HG03558 (cell line): ENCODE measurements at regions not wholly inside any gene's neighbourhood (a gene's known extent, or its start where the extent isn't known, plus 50 kb on each side); places are given as distances from the start of the nearest gene placed in this dataset.
"Not testable (repeated sequence)": the region's sequence is repeated elsewhere in the genome, so short reads cannot be mapped to it uniquely, and the experiment has no call there.

Experiments used
- ATAC-seq: cut with Tn5 transposase; IDR thresholded peaks from one replicate; pipeline ENCODE4 v1.9.1; 2021; ENCODE audit warnings: moderate number of reproducible peaks; ENCODE audit not compliant: unreplicated experiment; ENCODE audit errors: extremely low read depth

GRCh38 chrX:87914726-87915125 lies 397.1 kb downstream of the KLHL4 start:
- no peak for ATAC-seq

GRCh38 chrX:87924619-87925018 lies 407.0 kb downstream of the KLHL4 start:
- no peak for ATAC-seq

DNA sequence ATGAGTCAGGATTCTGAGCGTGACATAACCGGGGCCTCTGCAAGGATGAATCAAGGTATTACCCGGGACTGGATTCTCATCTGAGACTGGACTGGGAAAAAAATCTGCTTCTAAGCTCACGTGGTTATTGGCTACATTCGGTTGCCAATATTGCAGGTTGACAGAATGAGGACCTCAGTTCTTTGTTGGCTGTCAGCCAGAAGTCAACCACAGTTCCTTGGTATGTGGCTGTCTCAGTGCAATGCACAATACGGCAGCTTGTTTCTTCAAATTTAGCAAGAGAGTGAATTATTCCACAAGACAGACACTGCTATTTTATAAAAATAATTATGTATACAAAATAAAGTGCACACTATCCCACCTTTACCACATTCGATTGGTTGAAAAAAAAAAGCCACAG lies 424.2 kb downstream of the KLHL4 start:
- ATAC-seq: no peak

- no peak for ATAC-seq
These were observed 443.9 kb downstream of the KLHL4 start for GRCh38 chrX:87961471-87961870.

DNA sequence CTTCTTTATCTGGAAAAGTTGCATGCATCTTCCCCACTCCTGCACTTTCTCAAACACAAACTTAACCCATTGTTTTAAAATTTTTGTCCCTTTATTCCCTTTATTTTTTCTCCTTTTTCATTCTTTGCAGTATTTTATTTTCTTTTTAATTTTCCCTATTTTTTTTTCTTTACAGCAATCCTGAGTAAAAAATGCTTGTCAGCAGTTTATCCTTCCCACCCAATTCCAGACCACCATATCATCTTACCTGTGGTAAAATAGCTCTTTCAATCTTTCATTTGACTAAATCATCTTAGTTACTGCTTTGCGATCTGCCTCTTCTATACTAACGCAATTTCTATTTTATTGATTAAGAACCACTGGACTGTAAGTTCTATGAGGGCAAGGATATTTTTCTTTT lies 450.5 kb downstream of the KLHL4 start:
- ATAC-seq: no peak

DNA sequence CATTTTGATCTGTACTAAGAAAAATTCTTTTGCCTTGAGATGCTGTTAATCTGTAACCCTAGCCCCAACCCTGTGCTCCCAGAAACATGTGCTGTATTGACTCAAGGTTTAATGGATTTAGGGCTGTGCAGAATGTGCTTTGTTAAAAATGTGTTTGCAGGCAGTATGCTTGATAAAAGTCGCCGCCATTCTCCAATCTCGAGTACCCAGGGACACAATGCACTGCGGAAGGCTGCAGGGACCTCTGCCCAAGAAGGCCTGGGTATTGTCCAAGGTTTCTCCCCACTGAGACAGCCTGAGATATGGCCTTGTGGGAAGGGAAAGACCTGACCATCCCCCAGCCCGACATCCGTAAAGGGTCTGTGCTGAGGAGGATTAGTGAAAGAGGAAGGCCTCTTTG lies 454.5 kb downstream of the KLHL4 start:
- ATAC-seq: not testable (repeated sequence)

DNA sequence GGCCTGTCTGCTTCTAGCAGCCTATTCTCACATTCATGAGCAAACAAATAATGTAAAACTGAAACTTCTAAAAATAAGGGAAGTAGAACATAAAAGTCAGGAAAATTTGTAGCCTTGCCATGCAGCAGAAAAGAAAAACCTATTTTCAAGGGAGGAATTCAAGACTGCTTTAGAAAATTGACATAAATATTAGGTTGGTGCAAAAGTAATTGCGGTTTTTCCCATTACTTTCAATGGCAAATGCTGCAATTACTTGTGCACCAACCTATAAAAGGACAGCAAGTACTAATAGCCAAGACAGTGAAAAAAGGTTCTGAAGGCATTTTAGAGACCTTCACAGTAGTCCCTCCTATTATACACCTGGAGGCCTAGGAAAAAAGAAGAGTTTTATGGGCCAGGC lies 457.8 kb downstream of the KLHL4 start:
- no peak for ATAC-seq

DNA sequence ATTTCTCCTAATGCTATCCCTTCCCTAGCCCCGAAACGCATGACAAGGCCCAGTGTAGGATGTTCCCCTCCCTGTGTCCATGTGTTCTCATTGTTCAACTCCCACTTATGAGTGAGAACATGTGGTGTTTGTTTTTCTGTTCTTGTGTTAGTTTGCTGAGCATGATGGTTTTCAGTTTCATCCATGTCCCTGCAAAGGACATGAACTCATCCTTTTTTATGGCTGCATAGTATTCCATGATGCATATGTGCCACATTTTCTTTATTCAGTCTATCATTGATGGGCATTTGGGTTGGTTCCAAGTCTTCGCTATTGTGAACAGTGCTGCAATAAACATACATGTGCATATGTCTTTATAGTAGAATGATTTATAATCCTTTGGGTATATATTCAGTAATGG lies 490.3 kb downstream of the KLHL4 start:
- not testable (repeated sequence) for ATAC-seq

- no peak for ATAC-seq
These were observed 506.4 kb downstream of the KLHL4 start for GRCh38 chrX:88024022-88024421.

GRCh38 chrX:88072339-88073030 lies 554.9 kb downstream of the KLHL4 start:
- no peak for ATAC-seq

GRCh38 chrX:88101968-88102367 lies 584.4 kb downstream of the KLHL4 start:
- ATAC-seq: no peak

- ATAC-seq: no peak
These were observed 611.3 kb upstream of the CPXCR1 start for GRCh38 chrX:88135735-88136134.

- ATAC-seq: no peak
These were observed 610.7 kb upstream of the CPXCR1 start for GRCh38 chrX:88136328-88136727.

DNA sequence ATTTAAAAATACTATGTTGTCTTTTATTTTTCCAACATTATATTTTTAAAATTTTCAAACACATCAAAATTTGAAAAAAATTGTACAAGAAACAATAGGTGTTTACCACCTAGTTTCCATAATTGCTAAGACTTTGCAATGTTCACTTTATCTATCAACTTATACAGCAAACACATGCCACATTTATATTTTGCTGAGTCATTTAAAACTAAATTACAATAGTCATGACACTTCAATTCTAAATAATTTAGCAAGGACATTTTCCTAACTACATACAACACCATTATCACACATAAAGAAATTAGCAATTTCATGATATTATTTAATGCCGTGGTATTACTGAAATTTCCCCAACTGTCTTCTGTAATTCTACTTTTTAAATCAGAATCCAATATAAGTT lies 600.4 kb upstream of the CPXCR1 start:
- no peak for ATAC-seq

DNA sequence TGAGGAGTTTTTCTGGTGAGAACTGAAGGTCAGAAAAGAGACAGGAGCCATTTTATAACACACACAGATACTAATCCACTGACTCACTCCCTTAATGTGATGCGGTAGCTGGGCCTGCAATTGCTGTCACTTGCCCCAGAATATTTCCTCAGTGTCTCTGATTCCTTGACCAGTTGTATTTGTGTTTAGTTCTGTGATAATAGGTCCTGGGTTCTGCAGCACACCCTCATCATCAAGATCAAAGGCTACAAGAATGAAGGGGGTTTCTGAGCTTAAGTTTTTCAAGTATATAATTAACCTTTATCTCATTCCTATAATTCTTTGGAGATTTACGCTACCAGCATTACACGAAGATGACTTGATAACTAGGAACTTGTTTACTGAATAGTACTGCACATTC lies 576.5 kb upstream of the CPXCR1 start:
- no peak for ATAC-seq

DNA sequence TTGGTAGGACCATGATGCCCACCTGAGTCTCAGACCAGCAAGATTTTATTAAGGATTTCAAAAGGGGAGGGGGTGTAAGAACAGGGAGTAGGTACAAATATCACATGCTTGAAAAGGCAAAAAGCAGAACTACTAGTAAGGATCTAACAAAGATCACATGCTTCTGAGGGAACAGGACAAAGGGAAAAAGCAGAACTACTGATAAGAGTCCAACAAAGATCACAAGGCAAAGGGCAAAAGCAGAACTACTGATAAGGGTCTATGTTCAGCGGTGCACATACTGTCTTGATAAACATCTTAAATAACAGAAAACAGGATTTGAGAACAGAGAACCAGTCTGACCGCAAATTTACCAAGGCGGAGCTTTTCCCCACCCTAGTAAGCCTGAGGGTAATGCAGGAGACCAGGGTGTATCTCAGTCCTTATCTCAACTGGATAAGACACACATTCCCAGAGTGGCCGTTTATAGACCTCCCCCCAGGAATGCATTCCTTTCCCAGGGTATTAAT lies 573.0 kb upstream of the CPXCR1 start:
- not testable (repeated sequence) for ATAC-seq

GRCh38 chrX:88202149-88202548 lies 544.9 kb upstream of the CPXCR1 start:
- ATAC-seq: no peak

DNA sequence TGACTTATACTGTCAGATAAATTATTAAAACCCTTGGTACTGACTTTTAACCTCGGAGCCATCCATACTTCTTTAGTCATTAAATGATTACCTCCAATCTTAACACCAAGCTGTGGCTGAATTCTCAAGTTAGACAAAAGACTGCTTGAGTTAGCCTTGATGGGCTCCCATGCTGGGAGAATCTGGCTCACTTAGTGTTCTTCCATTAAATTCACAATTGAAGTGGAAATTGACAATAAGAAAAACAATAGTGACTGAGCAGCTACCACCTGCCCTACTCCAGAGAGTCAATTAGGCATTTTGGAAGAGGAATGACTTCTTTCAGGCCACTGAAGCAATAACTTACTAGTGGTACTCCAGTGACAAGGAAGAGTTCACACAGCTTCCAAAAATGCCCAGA lies 503.0 kb upstream of the CPXCR1 start:
- ATAC-seq: no peak

DNA sequence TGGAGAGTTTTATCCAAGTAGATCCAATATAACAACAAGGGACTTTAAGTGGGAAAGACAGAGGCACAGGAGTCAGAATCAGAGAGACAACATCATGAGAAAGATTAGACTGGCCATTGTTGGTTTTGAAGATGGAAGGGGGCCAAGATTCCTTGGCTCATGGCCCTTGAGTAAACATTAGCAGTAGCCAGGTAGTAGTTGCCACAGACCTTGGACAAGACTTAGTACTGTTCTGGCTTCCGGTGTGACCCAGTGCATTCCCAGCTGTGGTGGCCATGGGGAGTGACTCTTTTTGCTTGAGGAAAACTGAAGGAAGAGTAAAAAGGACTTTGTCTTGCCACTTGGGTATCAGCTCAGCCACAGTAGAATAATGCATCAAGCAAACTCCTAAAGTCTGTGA lies 462.2 kb upstream of the CPXCR1 start:
- no peak for ATAC-seq

- ATAC-seq: not testable (repeated sequence)
These were observed 433.1 kb upstream of the CPXCR1 start for GRCh38 chrX:88313972-88314371.

DNA sequence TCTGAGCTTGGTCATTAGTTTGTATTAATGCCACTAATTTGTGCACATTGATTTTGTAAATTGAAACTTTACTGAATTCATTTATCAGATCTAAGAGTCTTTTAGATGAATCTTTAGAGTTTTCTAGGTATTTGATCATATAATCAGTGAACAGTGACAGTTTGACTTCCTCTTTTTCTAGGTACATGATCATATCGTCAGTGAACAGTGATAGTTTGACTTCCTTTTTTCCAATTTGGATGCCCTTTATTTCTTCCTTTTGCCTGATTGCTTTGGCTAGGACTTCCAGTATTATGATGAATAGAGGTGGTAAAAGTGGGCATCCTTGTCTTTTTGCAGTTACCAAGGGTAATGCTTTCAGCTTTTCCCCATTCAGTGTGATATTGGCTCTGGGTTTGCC lies 421.4 kb upstream of the CPXCR1 start:
- ATAC-seq: no peak

- ATAC-seq: no peak
These were observed 391.8 kb upstream of the CPXCR1 start for GRCh38 chrX:88355252-88355651.
